GM12891 (cell line): ENCODE measurements at regions not wholly inside any gene's neighbourhood (a gene's known extent, or its start where the extent isn't known, plus 50 kb on each side); places are given as distances from the start of the nearest gene placed in this dataset.

Experiments
- POLR2A ChIP-seq: IDR thresholded peaks from 2 replicates; pipeline ENCODE4 v1.6.1; 2011; ENCODE audit warnings: low read depth, low read length, control low read depth
- POLR2AphosphoS5 ChIP-seq: IDR thresholded peaks from 2 replicates; pipeline ENCODE4 v1.6.1; 2011; ENCODE audit warnings: low read depth, low read length, control low read depth
- SPI1 ChIP-seq: IDR thresholded peaks from 2 replicates; pipeline ENCODE4 v1.6.1; 2011; ENCODE audit warnings: low read depth, low read length, control low read depth

GRCh38 chr7:26532471-26532870 is 240.8 kb downstream of the SNX10 start:
- TF ChIP-seq POLR2A = no peak
- TF ChIP-seq POLR2AphosphoS5 = no peak
- TF ChIP-seq SPI1 = no peak
